ENCODE measurements at regions not wholly inside any gene's neighbourhood (a gene's known extent, or its start where the extent isn't known, plus 50 kb on each side); places are given as distances from the start of the nearest gene placed in this dataset.
"Not testable (repeated sequence)": the region's sequence is repeated elsewhere in the genome, so short reads cannot be mapped to it uniquely, and the experiment has no call there.

DNA sequence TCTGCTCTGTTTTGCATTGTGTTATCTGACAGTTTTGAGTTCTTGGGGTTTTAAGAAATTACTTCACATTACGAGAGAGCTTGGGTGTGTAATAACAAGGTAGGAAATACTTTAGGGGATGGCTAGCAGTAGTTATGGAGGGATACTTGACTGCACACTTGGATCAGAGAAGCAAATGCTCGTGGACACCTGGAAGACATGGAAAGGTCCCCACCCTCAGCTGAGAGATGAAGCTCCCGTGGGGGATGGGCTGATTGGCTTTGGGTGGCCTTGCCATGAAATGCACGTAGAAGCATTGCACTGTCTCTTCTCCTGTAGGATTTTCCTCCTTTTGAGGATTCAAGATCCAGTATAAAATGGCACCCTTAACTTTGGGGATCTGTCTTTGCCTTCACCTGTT is 61.5 kb upstream of the UNC93A start:
- no peak for DNase-seq (ENCODE audit: low read depth in 3 of 3)

DNA sequence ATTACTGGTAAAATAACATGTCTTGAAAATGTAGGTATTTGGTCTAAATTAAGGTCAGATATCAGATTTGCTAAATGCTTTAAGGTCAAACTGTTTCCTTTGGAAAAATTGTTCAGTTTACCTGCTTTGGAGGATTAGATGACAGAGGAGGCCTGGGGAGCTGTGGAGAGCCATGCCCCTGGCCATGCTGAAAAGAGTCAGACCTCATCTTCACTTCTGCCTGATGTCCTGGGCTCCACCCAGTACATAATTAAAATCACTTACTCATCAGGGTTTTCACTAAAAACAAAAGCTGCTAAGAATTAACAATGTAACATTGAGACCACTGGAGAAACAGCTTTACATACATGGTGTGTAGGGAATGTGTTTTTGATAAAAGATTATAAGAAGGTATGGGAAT is 60.8 kb upstream of the UNC93A start:
- no peak for DNase-seq (ENCODE audit: low read depth in 3 of 3)

GRCh38 chr6:167232356-167232755 is 58.8 kb upstream of the UNC93A start:
- no peak for DNase-seq (ENCODE audit: low read depth in 3 of 3)

- DNase-seq (ENCODE audit: low read depth in 3 of 3): no peak
These were observed 57.6 kb upstream of the UNC93A start for GRCh38 chr6:167233490-167233889.

- not testable (repeated sequence) for DNase-seq (ENCODE audit: low read depth in 3 of 3)
These were observed 56.5 kb upstream of the UNC93A start for GRCh38 chr6:167234576-167234975.

DNA sequence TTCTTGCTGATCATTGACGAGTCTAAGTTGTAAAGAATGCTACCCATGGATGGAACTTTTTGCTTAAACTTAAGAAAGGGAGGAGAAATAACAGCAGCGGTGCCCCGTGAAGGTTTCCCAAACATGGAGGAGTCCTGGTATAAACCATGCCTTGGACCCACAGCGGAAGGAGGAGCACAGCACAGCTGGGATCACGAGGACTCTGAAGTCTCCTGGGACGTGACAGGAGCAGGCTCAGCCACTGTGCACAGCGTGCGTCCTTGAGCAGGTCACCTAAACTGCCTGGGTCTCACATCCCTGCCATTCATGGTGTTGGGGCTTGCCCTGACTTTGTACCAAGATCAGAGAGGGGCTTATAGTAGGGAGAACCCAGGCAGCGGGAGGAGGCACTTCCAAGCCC is 56.1 kb upstream of the UNC93A start:
- DNase-seq (ENCODE audit: low read depth in 3 of 3): no peak

DNA sequence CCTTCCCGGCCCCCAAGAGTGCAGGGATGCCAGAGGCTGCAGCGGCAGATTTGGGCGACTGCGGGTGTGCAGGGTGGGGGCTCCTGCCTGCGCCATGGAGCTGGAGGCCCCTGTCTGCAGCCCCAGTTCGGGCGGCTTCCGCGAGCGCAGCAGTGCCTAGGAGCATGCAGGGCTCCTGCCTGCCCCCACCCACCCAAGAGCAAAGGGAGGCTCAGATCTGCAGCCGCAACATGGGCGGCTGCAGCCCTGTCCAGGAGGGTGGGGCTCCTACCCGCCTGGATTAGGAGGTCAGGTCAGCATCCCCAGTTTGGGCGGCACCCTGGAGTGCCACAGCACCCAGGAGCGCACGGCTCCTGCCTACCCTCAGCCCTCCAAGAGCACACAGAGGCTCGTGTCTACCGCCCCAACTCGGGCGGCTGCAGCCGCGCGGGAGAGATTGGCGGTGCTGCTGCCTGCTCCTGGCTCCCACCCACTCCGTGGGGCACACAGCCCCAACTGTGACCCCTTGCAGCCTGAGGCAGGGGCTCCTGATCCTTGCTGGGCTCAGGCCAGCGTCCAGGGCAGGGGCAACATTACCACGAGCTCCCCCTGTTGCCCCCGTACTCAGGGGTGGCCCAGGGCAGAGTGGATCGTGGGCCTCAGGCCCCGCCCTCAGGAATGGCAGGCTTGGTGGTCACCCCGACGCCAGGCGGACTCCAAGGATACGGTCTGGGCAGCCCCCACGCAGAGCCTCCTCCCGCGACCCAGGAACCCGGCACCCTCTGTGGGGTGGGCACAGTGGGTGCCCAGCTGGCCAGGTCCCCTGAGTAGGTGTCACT is 55.5 kb upstream of the UNC93A start:
- DNase-seq (ENCODE audit: low read depth in 3 of 3): no peak

- no peak for DNase-seq (ENCODE audit: low read depth in 3 of 3)
These were observed 54.9 kb upstream of the UNC93A start for GRCh38 chr6:167236239-167236571.

DNA sequence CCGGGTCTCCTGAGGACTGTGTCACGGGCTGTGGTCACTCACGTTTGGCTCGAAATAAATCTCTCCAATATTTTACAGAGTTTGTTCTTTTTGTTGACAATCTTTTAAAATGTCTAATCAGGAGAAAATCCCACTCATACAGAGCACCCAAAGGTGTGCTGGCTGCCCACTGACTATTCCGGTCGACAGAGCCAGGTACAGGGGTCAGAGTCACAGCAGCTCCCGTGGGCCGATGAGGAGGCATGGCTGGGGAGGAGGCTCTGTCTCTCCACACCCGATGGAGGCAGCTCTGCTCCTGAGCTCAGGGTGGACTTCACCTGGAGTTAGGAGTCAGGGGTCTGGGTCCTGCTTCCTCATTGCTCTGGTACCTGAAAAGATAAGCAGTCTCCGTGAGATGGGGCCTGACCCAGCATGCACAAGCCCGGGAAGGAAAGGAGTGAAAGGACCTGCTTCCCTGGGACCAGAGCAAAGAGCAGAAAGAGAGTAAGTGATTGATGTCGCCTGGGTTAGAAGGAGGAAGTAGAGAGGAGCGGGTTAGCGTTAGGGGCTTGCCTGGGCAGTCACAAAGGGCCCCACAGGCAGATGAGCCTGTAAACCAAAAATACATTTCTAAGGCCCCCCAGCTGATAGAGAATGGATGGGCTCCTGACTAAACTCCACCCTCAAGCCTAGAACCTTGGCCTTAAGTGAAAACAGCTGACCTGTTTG is 53.5 kb upstream of the UNC93A start:
- no peak for DNase-seq (ENCODE audit: low read depth in 3 of 3)

- DNase-seq (ENCODE audit: low read depth in 3 of 3): no peak
These were observed 52.9 kb upstream of the UNC93A start for GRCh38 chr6:167238146-167238693.

GRCh38 chr6:167238694-167239467 is 52.2 kb upstream of the UNC93A start:
- DNase-seq (ENCODE audit: low read depth in 3 of 3): no peak

GRCh38 chr6:167239470-167239869 is 51.6 kb upstream of the UNC93A start:
- DNase-seq (ENCODE audit: low read depth in 3 of 3): not testable (repeated sequence)

DNA sequence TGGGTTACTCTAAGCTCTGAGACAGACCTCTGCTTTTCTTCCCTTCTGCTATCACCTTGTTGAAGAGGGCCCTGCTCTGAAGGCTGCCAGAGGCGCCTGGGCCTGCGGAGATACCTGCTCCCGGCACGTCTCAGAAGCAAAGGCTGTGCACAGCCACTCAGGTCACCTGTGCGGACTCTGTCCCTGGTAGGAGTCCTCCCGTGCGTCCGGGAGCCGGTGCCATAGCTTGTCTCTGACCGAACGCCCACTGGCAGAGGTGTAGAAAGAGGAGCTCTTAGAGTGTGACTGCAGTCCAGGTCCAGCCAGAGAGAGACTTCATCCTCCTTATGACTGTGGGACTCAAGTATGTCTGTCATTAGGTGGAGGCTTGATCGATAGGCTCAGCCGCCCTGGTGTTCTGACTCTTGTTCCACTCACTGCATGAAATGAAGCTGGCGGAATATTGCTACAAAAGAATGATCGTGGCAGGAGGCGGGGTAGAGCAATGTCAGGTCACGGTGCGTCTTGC is 51.0 kb upstream of the UNC93A start:
- DNase-seq (ENCODE audit: low read depth in 3 of 3): no peak
